ENCODE measurements at regions not wholly inside any gene's neighbourhood (a gene's known extent, or its start where the extent isn't known, plus 50 kb on each side); places are given as distances from the start of the nearest gene placed in this dataset.

DNA sequence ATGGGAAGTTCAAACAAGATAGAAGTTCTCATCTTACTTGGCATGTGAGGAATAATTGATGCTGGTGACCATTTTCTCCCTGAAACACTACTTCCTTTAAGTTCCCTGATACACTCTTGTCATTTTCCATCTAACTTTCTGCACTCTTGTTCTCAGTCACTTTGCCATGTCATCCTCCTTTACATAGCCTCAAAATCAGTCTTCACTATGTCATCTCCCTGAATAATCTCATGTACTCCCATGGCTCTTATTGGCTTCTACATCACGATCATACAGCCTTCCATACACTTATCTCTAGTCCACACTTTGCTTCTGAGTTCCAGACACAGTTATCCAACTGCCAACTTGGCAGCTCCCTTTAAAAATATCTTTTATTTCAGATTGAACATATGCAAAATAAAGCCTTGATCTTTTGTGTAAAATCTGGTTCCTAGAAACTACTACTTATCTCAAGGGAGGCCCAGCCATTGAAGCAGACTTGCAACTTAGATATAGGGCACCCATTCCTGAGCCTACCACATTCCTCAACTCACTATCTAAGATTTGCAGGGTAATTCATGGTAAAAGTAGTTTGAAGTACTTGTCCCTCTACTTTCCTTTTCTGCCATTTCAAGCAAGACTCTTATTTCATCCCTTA lies 1070.2 kb upstream of the NXPH2 start:
- no peak for TF ChIP-seq HNF4A (conservative IDR thresholded peaks at IDR 0.05)
- Histone ChIP-seq H3K27ac (ENCODE audit: low read depth in 1 of 2, low read length in 2 of 2) (no peak overlapping the region), H3K9ac (ENCODE audit: low read depth in 1 of 2, low read length in 2 of 2) (no peak overlapping the region), H3K4me1 (ENCODE audit: control insufficient read depth in 4 of 4, insufficient read depth in 4 of 4, low read length in 3 of 4) (no peaks in the 10 kb centered on the region), H3K27me3 (ENCODE audit: control insufficient read depth in 4 of 4, insufficient read depth in 4 of 4, low read length in 3 of 4) (no peaks in the 10 kb centered on the region), H3K36me3 (ENCODE audit: control insufficient read depth in 4 of 4, insufficient read depth in 3 of 4, low read depth in 1 of 4, low read length in 3 of 4) (no peaks in the 10 kb centered on the region), H3K4me3 (ENCODE audit: low read depth in 1 of 3, low read length in 3 of 3) (no peak overlapping the region), H3K9me3 (ENCODE audit: control insufficient read depth in 4 of 4, low read length in 3 of 4) (peaks cover 0 to 2% (median 0%) of the 10 kb centered on the region in 4 donors)
- WGBS = 57% methylated on average over 1 of the region's 1 CpG
- no peak for DNase-seq (ENCODE audit: low spot score)

GRCh38 chr2:139836769-139837168 lies 1056.6 kb upstream of the NXPH2 start:
- H3K9ac ChIP-seq (ENCODE audit: low read depth in 1 of 2, low read length in 2 of 2) = no peak overlapping the region
- no peaks in the 10 kb centered on the region for H3K36me3 ChIP-seq (ENCODE audit: control insufficient read depth in 4 of 4, insufficient read depth in 3 of 4, low read depth in 1 of 4, low read length in 3 of 4)
- H3K4me3 ChIP-seq (ENCODE audit: low read depth in 1 of 3, low read length in 3 of 3) = no peak overlapping the region
- 61% methylated on average over 4 of the region's 4 CpGs for WGBS
- no peaks in the 10 kb centered on the region for H3K4me1 ChIP-seq (ENCODE audit: control insufficient read depth in 4 of 4, insufficient read depth in 4 of 4, low read length in 3 of 4)
- H3K27ac ChIP-seq (ENCODE audit: low read depth in 1 of 2, low read length in 2 of 2) = no peak overlapping the region
- H3K9me3 ChIP-seq (ENCODE audit: control insufficient read depth in 4 of 4, low read length in 3 of 4) = no peaks in the 10 kb centered on the region
- no peak for TF ChIP-seq JUND (IDR thresholded peaks at IDR 0.05)
- no peak for TF ChIP-seq ZBTB33 (IDR thresholded peaks at IDR 0.05)
- TF ChIP-seq, protein P1, sequence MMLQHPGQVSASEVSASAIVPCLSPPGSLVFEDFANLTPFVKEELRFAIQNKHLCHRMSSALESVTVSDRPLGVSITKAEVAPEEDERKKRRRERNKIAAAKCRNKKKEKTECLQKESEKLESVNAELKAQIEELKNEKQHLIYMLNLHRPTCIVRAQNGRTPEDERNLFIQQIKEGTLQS (IDR thresholded peaks at IDR 0.05) = no peak
- no peak for TF ChIP-seq FOXA1 (IDR thresholded peaks at IDR 0.05)
- TF ChIP-seq FOXA2 (IDR thresholded peaks at IDR 0.05) = no peak
- TF ChIP-seq NR2F2 (IDR thresholded peaks at IDR 0.05) = no peak
- TF ChIP-seq GABPA (IDR thresholded peaks at IDR 0.05 in 1 of 2, conservative IDR thresholded peaks at IDR 0.05 in 1 of 2) = no peak
- no peak for TF ChIP-seq EGR1 (IDR thresholded peaks at IDR 0.05; ENCODE audit: low read depth in 2 of 2)
- no peak for TF ChIP-seq SP1 (IDR thresholded peaks at IDR 0.05)
- no peak for TF ChIP-seq HNF4G (IDR thresholded peaks at IDR 0.05)
- TF ChIP-seq YY1 (IDR thresholded peaks at IDR 0.05) = no peak
- no peak for TF ChIP-seq HNF4A (conservative IDR thresholded peaks at IDR 0.05)
- no peak for TF ChIP-seq TAF1 (conservative IDR thresholded peaks at IDR 0.05)
- no peak for TF ChIP-seq RXRA (IDR thresholded peaks at IDR 0.05)
- no peak for TF ChIP-seq REST (IDR thresholded peaks at IDR 0.05)
- DNase-seq (ENCODE audit: low spot score) = no peak
- no peaks in the 10 kb centered on the region for H3K27me3 ChIP-seq (ENCODE audit: control insufficient read depth in 4 of 4, insufficient read depth in 4 of 4, low read length in 3 of 4)

Data from liver (tissue), 7 donors.